SW480 (cell line): ENCODE measurements at regions not wholly inside any gene's neighbourhood (a gene's known extent, or its start where the extent isn't known, plus 50 kb on each side); places are given as distances from the start of the nearest gene placed in this dataset.

Experiments
- DNase-seq: peaks from one replicate; pipeline ENCODE4 v3.0.0-alpha.2; 2016; ENCODE audit warnings: low spot score

DNA sequence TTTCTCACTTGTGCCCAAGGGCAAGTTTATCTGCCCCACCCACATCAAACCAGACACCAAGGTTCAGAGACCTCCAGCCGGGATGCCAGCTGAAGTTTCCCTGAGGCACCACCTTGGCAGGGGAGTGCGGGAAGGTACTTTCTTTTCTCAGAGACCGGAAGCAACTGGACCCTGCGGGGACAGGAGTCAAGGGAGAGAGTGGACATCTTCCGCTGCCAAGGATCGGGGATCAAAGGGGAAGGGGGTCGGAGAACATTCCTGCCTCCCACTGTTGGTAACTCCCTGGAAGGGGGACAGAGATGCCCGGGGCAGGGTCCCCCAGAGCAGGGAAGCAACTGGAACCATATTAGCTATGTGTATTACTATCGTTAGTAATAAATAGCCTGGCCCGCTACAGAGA, 161.8 kb downstream of the DICER1 start:
- DNase-seq, result no peak

DNA sequence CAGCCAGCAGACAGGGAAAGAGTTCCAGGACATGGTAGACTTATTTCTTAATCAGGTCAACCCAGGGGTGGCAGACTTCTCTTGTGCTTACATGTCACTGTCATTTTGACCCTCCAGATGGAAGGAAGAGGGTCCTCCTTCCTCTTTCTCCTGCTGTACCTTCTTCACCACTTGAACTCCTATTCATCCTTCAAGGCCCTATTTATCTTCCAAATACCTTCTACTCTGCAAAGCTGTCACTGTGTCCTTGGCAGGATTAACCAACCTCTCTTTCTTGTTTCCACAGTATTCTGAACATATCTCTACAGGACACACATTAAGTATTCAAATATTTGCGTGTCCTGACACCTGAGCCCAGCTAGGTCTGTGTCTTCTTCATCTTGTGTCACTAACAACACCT, 163.1 kb downstream of the DICER1 start:
- no peak for DNase-seq

DNA sequence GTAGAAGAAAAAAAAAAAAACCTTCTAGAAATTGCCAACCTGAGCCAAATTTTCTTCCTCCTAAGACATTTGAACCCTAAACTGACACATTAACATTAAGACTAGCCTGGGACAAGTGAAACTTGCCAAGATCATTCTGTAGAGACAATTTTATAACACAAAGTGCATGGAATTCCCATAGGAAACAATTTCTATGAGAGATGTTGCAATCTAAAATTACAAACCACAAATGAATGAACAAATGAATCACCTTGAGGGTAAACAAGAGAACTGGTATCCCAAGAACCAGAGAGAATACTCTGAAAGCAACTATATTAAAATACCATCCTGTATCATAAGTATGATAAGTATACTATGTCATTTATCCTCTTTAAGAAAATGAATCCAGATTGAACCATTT, 165.3 kb downstream of the DICER1 start:
- DNase-seq, result peak; percentile 11

DNA sequence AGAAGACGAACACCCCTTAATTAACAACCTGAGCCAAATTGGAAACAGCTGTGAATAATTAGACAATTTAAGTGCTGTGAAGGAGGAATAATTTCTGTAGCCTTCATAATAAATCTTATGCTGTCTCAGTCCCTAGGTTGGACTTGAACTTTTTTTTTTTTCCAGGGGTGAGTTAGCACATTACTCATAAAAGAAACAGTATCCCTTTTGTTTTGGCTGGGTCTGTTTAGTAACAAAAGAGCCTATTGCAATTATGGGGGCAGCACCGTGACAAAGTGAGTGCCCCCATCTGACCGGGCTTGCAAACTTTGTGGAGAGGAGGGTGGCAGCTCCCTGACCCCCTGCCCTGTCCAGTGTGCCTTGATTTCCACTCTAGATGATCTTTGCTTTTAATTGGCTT, 167.4 kb downstream of the DICER1 start:
- no peak for DNase-seq

- no peak for DNase-seq
Observed at GRCh38 chr14:94989417-94989816, 167.9 kb downstream of the DICER1 start.

- DNase-seq, result no peak
Observed at GRCh38 chr14:94987409-94987808, 169.9 kb downstream of the DICER1 start.

DNA sequence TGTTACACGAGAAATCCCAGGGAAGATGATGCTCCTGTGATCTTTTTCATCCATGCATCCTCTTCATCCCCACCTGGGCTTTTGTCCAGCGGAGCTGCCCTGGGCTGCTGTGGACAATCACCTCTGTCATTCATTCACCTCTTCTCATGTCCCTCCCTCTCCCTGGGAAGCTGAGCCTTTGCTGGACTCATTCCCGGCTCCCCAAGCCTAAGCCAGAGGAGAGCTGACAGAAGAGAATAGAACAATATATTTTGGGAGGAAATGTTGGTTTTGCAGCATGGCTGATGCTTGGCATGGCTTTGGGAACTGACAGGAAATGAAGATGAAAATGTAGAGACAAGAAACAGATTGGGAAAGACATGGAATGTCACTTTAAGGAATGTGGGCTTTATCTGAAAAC, 177.4 kb downstream of the DICER1 start:
- no peak for DNase-seq

- no peak for DNase-seq
Observed at GRCh38 chr14:94977016-94977415, 180.3 kb downstream of the DICER1 start.

DNA sequence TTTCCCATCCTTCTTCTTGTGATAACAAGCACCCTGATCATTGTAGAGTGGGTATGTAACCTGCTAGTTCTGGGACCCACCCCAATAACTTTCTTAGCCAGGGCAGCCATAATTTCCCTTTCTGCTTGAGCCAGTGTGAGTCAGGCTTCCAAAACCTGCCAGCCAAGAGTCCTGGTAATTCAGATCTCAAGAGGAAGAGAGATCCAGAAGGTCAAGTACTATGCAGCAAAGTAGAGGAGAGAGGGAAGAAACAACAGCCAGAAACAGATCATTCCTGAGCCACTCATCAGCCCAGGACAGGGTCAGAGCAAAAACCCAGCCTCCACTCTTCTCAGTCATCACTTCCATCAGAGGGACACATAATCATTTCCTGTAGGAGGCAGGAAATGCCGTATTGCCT, 182.0 kb downstream of the DICER1 start:
- no peak for DNase-seq

DNA sequence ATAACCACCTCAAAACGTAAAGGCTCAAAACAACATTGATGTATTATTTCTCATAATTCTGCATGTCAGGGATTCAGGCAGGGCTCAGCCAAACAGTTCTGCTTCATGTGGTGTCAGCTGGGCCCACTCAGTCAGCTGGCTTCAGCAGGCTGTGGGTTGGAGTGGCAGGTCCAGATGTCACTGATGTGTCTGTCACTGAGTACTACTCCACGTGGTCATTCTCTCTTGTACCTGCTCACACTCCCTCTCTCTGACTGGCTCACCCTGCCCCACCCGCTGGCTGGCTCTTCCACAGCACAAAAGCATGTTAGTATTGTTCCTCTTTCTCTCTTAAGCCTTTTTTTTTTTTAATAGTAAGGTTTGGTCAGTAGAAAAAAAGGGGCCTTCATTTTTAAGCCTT, 182.4 kb downstream of the DICER1 start:
- peak; percentile 29 for DNase-seq

- no peak for DNase-seq
Observed at GRCh38 chr14:94974422-94974821, 182.9 kb downstream of the DICER1 start.

- DNase-seq, result no peak
Observed at GRCh38 chr14:94971750-94972149, 185.6 kb downstream of the DICER1 start.

- no peak for DNase-seq
Observed at GRCh38 chr14:94970941-94971730, 186.2 kb downstream of the DICER1 start.

GRCh38 chr14:94969766-94970165, 187.6 kb downstream of the DICER1 start:
- DNase-seq, result no peak

GRCh38 chr14:94966868-94967267, 190.5 kb downstream of the DICER1 start:
- no peak for DNase-seq

- DNase-seq, result no peak
Observed at GRCh38 chr14:94966344-94966743, 191.0 kb downstream of the DICER1 start.

DNA sequence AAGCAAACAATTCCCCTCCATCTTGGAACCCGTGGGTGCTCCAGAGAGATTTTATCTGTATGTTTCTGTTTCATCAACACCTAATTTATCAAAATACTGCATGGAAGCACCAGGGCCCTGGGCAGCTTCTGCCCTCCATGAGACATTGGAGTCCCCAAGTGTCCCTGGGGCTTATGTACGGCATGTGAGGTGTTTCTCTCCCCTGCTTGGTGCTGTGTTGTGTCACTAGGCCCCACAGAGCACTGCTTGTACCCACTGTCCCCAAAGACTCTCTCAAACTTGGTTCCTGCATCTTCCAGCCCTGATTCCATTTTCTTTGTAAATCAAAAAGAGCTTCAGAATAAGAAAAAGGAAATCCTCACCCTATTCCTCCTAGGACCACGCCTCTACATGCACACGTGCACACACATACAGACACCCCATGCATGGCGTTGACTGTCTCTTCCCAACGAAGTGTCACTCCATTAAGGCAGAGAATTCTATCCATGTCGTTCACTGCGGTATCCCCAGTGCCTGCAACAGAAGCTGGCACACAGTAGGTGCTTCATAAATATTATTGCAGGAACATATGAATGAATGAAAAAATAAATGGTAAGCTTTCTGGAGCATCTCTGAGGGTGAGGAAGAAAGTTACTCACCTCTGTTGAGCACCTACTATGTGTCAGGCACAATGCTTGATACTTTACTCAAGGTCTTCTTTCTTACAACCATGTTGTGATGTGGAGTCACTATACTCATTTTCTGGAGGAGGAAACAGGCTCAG, 191.6 kb downstream of the DICER1 start:
- DNase-seq, result no peak

DNA sequence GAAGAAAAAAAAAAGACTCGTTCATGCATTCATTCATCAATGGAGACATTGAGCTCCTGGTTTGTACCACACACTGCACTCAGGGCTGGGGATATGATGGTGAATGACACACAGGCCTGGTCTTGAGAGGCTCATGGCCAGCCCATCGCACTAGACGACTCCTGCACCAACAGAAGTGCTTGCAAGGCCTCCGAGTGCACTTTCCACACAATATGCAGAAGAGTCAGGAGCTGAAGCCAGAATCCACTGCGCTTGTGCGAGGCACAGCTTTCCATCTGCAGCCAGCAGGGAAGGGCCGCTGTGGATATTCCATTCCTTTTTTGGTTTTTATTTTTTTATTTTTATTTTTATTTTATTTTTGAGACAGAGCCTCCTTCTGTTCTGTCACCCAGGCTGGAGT, 192.4 kb downstream of the DICER1 start:
- DNase-seq, result no peak

- no peak for DNase-seq
Observed at GRCh38 chr14:94964181-94964580, 193.1 kb downstream of the DICER1 start.

- DNase-seq, result no peak
Observed at GRCh38 chr14:94963051-94963450, 193.1 kb upstream of the GSC start.

DNA sequence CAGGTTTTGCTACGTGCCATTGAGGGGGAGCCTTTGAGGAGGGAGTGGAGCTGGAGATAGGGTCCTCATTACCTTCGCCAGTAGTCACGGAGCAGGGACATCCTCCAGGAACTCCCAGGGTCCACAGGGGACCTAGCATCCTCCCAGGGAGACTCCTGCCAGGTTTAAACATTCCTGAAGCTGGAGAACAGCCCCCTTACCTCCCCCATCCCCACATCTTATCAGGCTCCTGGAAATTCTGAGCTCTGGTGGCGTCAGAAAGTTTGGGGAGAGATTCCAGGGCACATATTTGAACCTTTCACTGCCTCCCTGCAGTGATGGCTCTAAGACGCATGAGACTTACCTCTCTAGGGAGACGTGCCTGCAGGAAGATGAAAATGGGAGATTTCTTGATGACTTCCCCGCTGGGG, 192.3 kb upstream of the GSC start:
- no peak for DNase-seq

DNA sequence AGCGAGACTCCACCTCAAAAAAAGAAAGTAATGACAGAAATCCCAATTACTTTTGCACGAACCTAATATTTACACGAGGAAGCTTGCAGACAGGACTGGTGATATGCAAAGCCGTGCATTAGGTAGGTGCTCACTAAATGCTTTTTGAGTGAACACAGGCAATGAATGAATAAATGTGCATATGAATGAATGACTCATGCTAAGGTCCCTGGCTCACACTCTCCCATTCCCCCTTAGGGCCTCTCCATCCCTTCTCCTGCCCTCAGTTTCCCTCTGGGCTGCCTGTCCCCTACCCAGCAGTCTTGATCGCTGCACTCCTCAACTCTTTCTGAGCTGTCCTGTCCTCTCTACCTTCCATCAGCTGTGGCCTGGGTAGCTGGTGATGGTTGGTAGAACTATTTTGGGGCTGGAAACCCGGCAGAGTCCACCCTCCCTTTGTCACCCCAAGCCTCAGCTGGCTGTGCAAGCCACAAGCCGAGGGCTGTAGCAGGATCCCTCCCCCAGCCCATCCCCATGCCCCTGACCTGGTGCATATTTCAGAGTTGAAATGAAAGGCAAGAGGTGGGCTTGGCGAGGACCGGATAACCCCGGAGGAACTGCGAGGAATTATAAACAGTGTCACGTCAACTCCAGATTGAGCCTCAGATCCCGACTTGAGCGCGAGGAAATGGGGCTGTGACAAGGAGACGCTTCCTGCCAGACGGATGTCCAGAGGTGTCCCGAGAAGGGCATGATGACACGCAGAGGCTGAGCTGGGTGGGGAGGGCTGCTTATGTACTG, 191.7 kb upstream of the GSC start:
- no peak for DNase-seq
